Gastroesophageal sphincter (tissue), 4 donors: ENCODE measurements at regions not wholly inside any gene's neighbourhood (a gene's known extent, or its start where the extent isn't known, plus 50 kb on each side); places are given as distances from the start of the nearest gene placed in this dataset.

Source experiments
- ATAC-seq: fragments of 150-250 bp; one replicate; pipeline ENCODE4 v1.9.1; 2016; ENCODE audit warnings: mild to moderate bottlenecking, moderate library complexity
- H3K27ac ChIP-seq, 4 donors: fragments of 200-600 bp; sonication (generic) in 3 of 4; 1 replicate in 3 of 4; 2 replicates in 1 of 4; pipeline ENCODE4 v1.5.1; 2016 to 2019
- H3K27me3 ChIP-seq: fragments of 200-600 bp; sonication (generic); one replicate; pipeline ENCODE4 v1.5.1; 2019
- H3K36me3 ChIP-seq, 2 donors: fragments of 200-600 bp; sonication (generic); one replicate each; pipeline ENCODE4 v1.5.1; 2019; ENCODE audit warnings: control low read depth in 1 of 2
- H3K4me1 ChIP-seq, 3 donors: fragments of 200-600 bp; sonication (generic); 1 replicate in 2 of 3; 2 replicates in 1 of 3; pipeline ENCODE4 v1.5.1; 2016 to 2019; ENCODE audit warnings: control low read depth in 2 of 3
- H3K4me3 ChIP-seq, 2 donors: fragments of 200-600 bp; sonication (generic); one replicate each; pipeline ENCODE4 v1.5.1; 2019; ENCODE audit warnings: mild to moderate bottlenecking in 1 of 2, moderate library complexity in 1 of 2
- H3K9me3 ChIP-seq, 3 donors: fragments of 200-600 bp; sonication (generic); one replicate each; pipeline ENCODE4 v1.5.1; 2017 to 2019; ENCODE audit warnings: control low read depth in 2 of 3
- CTCF ChIP-seq, 4 experiments: fragments of 200-600 bp in 2 of 4; fragments of 450-650 bp in 2 of 4; sonication (generic) in 1 of 4; IDR thresholded peaks; one replicate each; pipeline ENCODE4 v1.5.1; 2017 to 2019; ENCODE audit warnings: antibody characterized with exemption in 4 of 4, mild to moderate bottlenecking in 2 of 4, moderate library complexity in 2 of 4
- EP300 ChIP-seq: sonication (generic); formaldehyde crosslinking; IDR thresholded peaks from one replicate; pipeline ENCODE4 v1.6.1; 2017; ENCODE audit warnings: antibody characterized with exemption, mild to moderate bottlenecking
- POLR2A ChIP-seq, 2 donors: fragments of 450-650 bp; IDR thresholded peaks; one replicate each; pipeline ENCODE4 v1.6.1; 2017; ENCODE audit warnings: antibody characterized with exemption in 2 of 2, mild to moderate bottlenecking in 2 of 2, moderate library complexity in 1 of 2
- POLR2AphosphoS5 ChIP-seq: sonication (generic); formaldehyde crosslinking; IDR thresholded peaks from one replicate; pipeline ENCODE4 v1.6.1; 2017; ENCODE audit warnings: antibody characterized with exemption
- WGBS, 2 donors: methylation state at CpG; one replicate each; pipeline ENCODE4 v1.1.5; 2018; ENCODE audit warnings: low coverage in 1 of 2; 5-methylcytosine and 5-hydroxymethylcytosine counted together

GRCh38 chr2:192887337-192887736 is 692.6 kb upstream of the TMEFF2 start:
- Histone ChIP-seq H3K27me3 (no peaks in the 10 kb centered on the region), H3K9me3 (no peaks in the 10 kb centered on the region), H3K4me3 (no peak overlapping the region), H3K27ac (no peak overlapping the region), H3K36me3 (no peaks in the 10 kb centered on the region), H3K4me1 (no peaks in the 10 kb centered on the region)
- WGBS, 2 donors = 43 to 50% methylated on average over 1 of the region's 1 CpG
- ATAC-seq = no peak
- no peak for TF ChIP-seq POLR2AphosphoS5
- TF ChIP-seq POLR2A (IDR thresholded peaks at IDR 0.05) = no peak
- TF ChIP-seq CTCF (IDR thresholded peaks at IDR 0.05) = no peak
- TF ChIP-seq EP300 = no peak

- Histone ChIP-seq H3K4me1 (no peaks in the 10 kb centered on the region), H3K4me3 (no peak overlapping the region), H3K9me3 (no peaks in the 10 kb centered on the region), H3K36me3 (no peaks in the 10 kb centered on the region), H3K27me3 (no peaks in the 10 kb centered on the region), H3K27ac (no peak overlapping the region)
- 71 to 77% methylated on average over 1 of the region's 1 CpG for WGBS, 2 donors
- TF ChIP-seq EP300 (no peak), POLR2AphosphoS5 (no peak), CTCF (IDR thresholded peaks at IDR 0.05) (no peak), POLR2A (IDR thresholded peaks at IDR 0.05) (no peak)
- ATAC-seq = no peak
These were observed 691.9 kb upstream of the TMEFF2 start for GRCh38 chr2:192886636-192887035.

- TF ChIP-seq EP300 (no peak), CTCF (IDR thresholded peaks at IDR 0.05) (no peak), POLR2A (IDR thresholded peaks at IDR 0.05) (no peak), POLR2AphosphoS5 (no peak)
- Histone ChIP-seq H3K27me3 (no peaks in the 10 kb centered on the region), H3K4me3 (no peak overlapping the region), H3K9me3 (no peaks in the 10 kb centered on the region), H3K36me3 (no peaks in the 10 kb centered on the region), H3K4me1 (no peaks in the 10 kb centered on the region), H3K27ac (no peak overlapping the region)
- no peak for ATAC-seq
- WGBS, 2 donors = 18 to 29% methylated on average over 4 of the region's 4 CpGs
These were observed 690.9 kb upstream of the TMEFF2 start for GRCh38 chr2:192885569-192886160.

GRCh38 chr2:192877159-192877558 is 682.4 kb upstream of the TMEFF2 start:
- TF ChIP-seq POLR2AphosphoS5 = no peak
- TF ChIP-seq POLR2A (IDR thresholded peaks at IDR 0.05) = no peak
- TF ChIP-seq EP300 = no peak
- no peak for TF ChIP-seq CTCF (IDR thresholded peaks at IDR 0.05)
- 45% methylated on average over 3 of the region's 3 CpGs; no CpG with 5 or more reads in 1 of the 2 donors for WGBS, 2 donors

GRCh38 chr2:192876698-192877097 is 682.0 kb upstream of the TMEFF2 start:
- ATAC-seq = no peak
- Histone ChIP-seq H3K36me3 (no peaks in the 10 kb centered on the region), H3K4me3 (no peak overlapping the region), H3K27ac (no peak overlapping the region), H3K9me3 (no peaks in the 10 kb centered on the region), H3K4me1 (no peaks in the 10 kb centered on the region), H3K27me3 (no peaks in the 10 kb centered on the region)
- WGBS, 2 donors = 87% methylated on average over 2 of the region's 2 CpGs
- TF ChIP-seq CTCF (IDR thresholded peaks at IDR 0.05) (no peak), EP300 (no peak), POLR2AphosphoS5 (no peak), POLR2A (IDR thresholded peaks at IDR 0.05) (no peak)

More at GRCh38 chr2:192877159-192877558, 682.4 kb upstream of the TMEFF2 start:
- no peaks in the 10 kb centered on the region for H3K9me3 ChIP-seq
- H3K36me3 ChIP-seq = no peaks in the 10 kb centered on the region
- no peak for ATAC-seq
- H3K4me3 ChIP-seq = no peak overlapping the region
- no peaks in the 10 kb centered on the region for H3K27me3 ChIP-seq
- H3K4me1 ChIP-seq = no peaks in the 10 kb centered on the region
- no peak overlapping the region for H3K27ac ChIP-seq
